ENCODE measurements at regions not wholly inside any gene's neighbourhood (a gene's known extent, or its start where the extent isn't known, plus 50 kb on each side); places are given as distances from the start of the nearest gene placed in this dataset.

DNA sequence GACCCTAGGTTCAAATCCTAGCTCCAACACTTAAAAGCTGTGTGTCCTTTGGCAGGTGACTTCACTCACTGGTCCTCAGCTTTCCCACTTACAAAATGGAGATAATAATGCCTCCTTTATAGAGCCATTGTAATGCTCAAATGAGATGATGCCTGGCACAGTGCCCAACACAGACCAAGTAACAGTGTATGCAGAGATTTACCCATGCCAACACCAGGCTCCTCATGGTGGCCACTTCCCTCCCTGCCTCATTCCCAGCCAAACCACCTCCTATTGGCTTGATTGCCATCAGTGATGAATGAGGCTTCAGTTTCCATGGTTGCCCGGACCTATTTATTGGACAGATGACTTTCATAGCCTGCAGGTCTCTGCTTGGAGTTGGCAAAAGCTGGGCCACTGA is 469.4 kb downstream of the CDK5RAP2 start:
- Mint-ChIP-seq H3K36me3 (ENCODE audit: low read depth) (no peaks in the 10 kb centered on the region), H3K4me1 (no peaks in the 10 kb centered on the region), H3K4me3 (no peak overlapping the region), H3K9me3 (no peaks in the 10 kb centered on the region), H3K27ac (ENCODE audit: unreplicated experiment) (no peak overlapping the region), H3K27me3 (ENCODE audit: low read depth) (peaks cover 44% of the 10 kb centered on the region)
- DNase-seq (ENCODE audit: low read depth, low spot score) = no peak
- TF ChIP-seq, protein P1, sequence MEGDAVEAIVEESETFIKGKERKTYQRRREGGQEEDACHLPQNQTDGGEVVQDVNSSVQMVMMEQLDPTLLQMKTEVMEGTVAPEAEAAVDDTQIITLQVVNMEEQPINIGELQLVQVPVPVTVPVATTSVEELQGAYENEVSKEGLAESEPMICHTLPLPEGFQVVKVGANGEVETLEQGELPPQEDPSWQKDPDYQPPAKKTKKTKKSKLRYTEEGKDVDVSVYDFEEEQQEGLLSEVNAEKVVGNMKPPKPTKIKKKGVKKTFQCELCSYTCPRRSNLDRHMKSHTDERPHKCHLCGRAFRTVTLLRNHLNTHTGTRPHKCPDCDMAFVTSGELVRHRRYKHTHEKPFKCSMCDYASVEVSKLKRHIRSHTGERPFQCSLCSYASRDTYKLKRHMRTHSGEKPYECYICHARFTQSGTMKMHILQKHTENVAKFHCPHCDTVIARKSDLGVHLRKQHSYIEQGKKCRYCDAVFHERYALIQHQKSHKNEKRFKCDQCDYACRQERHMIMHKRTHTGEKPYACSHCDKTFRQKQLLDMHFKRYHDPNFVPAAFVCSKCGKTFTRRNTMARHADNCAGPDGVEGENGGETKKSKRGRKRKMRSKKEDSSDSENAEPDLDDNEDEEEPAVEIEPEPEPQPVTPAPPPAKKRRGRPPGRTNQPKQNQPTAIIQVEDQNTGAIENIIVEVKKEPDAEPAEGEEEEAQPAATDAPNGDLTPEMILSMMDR (conservative IDR thresholded peaks at IDR 0.05) = no peak

DNA sequence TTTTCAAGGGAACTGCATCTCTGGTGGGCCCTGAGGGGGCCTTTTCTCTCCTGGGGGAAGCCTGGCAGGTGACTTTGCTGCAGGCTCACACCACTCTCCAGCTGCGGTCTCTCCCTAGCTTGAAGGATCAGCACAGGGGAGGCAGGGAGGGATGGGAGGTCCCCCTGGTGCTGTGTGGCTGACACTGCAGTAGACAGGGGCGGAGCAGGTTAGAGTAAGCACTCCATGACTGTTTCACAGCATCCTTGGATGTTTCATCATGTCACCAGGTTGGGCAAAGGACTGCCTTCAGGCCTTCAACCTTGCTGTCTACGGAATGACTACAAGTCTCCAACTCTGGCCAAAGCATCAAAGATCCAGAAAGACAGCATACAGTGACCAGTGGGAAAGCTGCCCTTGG is 470.7 kb downstream of the CDK5RAP2 start:
- DNase-seq (ENCODE audit: low read depth, low spot score) = peak; percentile 17
- H3K27ac Mint-ChIP-seq (ENCODE audit: unreplicated experiment) = no peak overlapping the region
- H3K4me3 Mint-ChIP-seq = no peak overlapping the region
- H3K9me3 Mint-ChIP-seq = no peaks in the 10 kb centered on the region
- H3K4me1 Mint-ChIP-seq = peaks cover 2% of the 10 kb centered on the region
- no peaks in the 10 kb centered on the region for H3K36me3 Mint-ChIP-seq (ENCODE audit: low read depth)
- TF ChIP-seq, protein P1 (conservative IDR thresholded peaks at IDR 0.05) = peak; percentile 50
- H3K27me3 Mint-ChIP-seq (ENCODE audit: low read depth) = peaks cover 37% of the 10 kb centered on the region

DNA sequence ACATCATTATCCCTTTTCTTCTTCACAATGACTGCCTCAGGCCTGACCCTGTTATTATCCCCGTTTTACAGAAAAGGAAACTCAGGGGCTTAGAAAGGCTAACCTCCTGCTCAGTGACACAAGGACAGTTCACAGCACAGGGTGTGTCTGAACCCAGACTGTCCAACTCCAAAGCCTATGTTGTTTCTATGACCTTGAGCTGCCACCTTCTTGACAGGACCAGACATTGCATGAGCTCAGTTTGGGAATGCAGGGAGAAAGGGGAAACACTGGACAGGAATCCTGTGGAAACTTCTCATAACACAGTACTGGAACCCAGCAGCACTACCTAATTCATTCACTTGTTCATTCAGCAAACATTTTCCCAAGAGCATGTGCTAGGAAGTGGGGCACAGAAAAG is 472.8 kb downstream of the CDK5RAP2 start:
- peaks cover 31% of the 10 kb centered on the region for H3K27me3 Mint-ChIP-seq (ENCODE audit: low read depth)
- TF ChIP-seq, protein P1 (conservative IDR thresholded peaks at IDR 0.05) = no peak
- peaks cover 4% of the 10 kb centered on the region for H3K4me1 Mint-ChIP-seq
- no peak overlapping the region for H3K27ac Mint-ChIP-seq (ENCODE audit: unreplicated experiment)
- H3K9me3 Mint-ChIP-seq = no peaks in the 10 kb centered on the region
- no peak overlapping the region for H3K4me3 Mint-ChIP-seq
- H3K36me3 Mint-ChIP-seq (ENCODE audit: low read depth) = no peaks in the 10 kb centered on the region
- DNase-seq (ENCODE audit: low read depth, low spot score) = no peak

DNA sequence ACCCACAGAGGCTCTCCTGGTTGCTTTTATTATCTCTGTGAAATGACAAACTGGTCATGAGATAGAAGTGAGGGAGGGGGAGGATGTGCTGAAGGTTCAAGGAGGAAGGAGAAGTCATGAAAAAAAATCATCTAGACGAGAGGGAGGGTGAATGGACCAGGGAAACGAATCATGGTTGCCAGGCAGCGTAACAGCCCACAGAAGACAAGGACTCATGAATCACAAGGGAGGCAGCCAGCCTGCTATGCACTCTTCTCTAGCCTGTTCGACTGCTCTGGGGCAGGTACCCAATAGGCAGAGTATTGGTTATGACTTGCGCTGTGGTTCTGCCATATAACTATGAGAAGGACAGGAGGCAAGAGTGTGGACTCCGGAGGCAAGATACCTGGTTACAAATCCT is 475.2 kb downstream of the CDK5RAP2 start:
- H3K9me3 Mint-ChIP-seq = no peaks in the 10 kb centered on the region
- peaks cover 25% of the 10 kb centered on the region for H3K27me3 Mint-ChIP-seq (ENCODE audit: low read depth)
- no peaks in the 10 kb centered on the region for H3K36me3 Mint-ChIP-seq (ENCODE audit: low read depth)
- peaks cover 4% of the 10 kb centered on the region for H3K4me1 Mint-ChIP-seq
- DNase-seq (ENCODE audit: low read depth, low spot score) = no peak
- no peak overlapping the region for H3K4me3 Mint-ChIP-seq
- TF ChIP-seq, protein P1 (conservative IDR thresholded peaks at IDR 0.05) = no peak
- H3K27ac Mint-ChIP-seq (ENCODE audit: unreplicated experiment) = no peak overlapping the region

DNA sequence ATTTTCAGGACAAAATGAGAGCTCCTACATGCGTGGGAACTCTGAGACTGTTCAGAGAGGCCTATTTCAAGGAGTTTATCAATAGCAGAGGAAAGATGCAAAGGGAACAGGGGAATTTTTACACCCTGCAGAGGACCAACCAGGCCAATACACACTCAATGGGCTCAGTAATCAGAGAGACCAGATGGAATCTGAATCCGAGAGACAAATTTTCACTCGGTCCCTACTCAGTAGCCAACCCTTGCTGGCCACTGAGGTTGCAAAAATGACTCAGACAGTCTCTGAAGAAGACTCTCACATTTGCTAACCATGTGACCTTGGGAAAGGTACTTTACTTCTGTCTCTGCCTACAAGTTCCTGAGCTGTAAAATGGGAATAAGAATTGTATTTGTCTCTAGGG is 479.4 kb downstream of the CDK5RAP2 start:
- Mint-ChIP-seq H3K4me3 (no peak overlapping the region), H3K9me3 (no peaks in the 10 kb centered on the region), H3K4me1 (peaks cover 9% of the 10 kb centered on the region), H3K27me3 (ENCODE audit: low read depth) (peaks cover 15% of the 10 kb centered on the region), H3K27ac (ENCODE audit: unreplicated experiment) (no peak overlapping the region), H3K36me3 (ENCODE audit: low read depth) (no peaks in the 10 kb centered on the region)
- DNase-seq (ENCODE audit: low read depth, low spot score) = no peak
- TF ChIP-seq, protein P1 (conservative IDR thresholded peaks at IDR 0.05) = no peak

- H3K27me3 Mint-ChIP-seq (ENCODE audit: low read depth) = peaks cover 13% of the 10 kb centered on the region
- TF ChIP-seq, protein P1 (conservative IDR thresholded peaks at IDR 0.05) = no peak
- no peak overlapping the region for H3K27ac Mint-ChIP-seq (ENCODE audit: unreplicated experiment)
- no peaks in the 10 kb centered on the region for H3K9me3 Mint-ChIP-seq
- H3K36me3 Mint-ChIP-seq (ENCODE audit: low read depth) = no peaks in the 10 kb centered on the region
- peaks cover 5% of the 10 kb centered on the region for H3K4me1 Mint-ChIP-seq
- DNase-seq (ENCODE audit: low read depth, low spot score) = no peak
- no peak overlapping the region for H3K4me3 Mint-ChIP-seq
Measured at GRCh38 chr9:120099065-120099464, 480.9 kb downstream of the CDK5RAP2 start.

Data from neural crest cell (in vitro differentiated cells).